ENCODE measurements at regions not wholly inside any gene's neighbourhood (a gene's known extent, or its start where the extent isn't known, plus 50 kb on each side); places are given as distances from the start of the nearest gene placed in this dataset.

GRCh38 chr5:32506799-32507198, 62.3 kb upstream of the ZFR start:
- no peak for TF ChIP-seq CTCF (IDR thresholded peaks at IDR 0.05)
- TF ChIP-seq POLR2A (IDR thresholded peaks at IDR 0.05): no peak
